SK-N-SH treated with all-trans-retinoic acid at 6 μM for 48 hours (cell line): ENCODE measurements at regions not wholly inside any gene's neighbourhood (a gene's known extent, or its start where the extent isn't known, plus 50 kb on each side); places are given as distances from the start of the nearest gene placed in this dataset.

Experiments
- ATAC-seq: fragments of 200-7000 bp; cut with Tn5 transposase; 3 replicates; pipeline ENCODE4 v1.9.1; 2020; ENCODE audit warnings: mild to moderate bottlenecking, moderate library complexity
- CREB5 ChIP-seq: fragments of 250-450 bp; sonication (Bioruptor Pico); IDR thresholded peaks from 2 replicates; pipeline ENCODE4 v1.5.1; 2020; ENCODE audit warnings: low read depth, mild to moderate bottlenecking, moderate library complexity
- CSDC2 ChIP-seq: fragments of 250-450 bp; sonication (Bioruptor Pico); IDR thresholded peaks from 2 replicates; pipeline ENCODE4 v1.5.0; 2020; ENCODE audit warnings: mild to moderate bottlenecking, moderate library complexity
- CSRNP3 ChIP-seq: fragments of 250-450 bp; sonication (Bioruptor Pico); IDR thresholded peaks from 2 replicates; pipeline ENCODE4 v1.5.1; 2021; ENCODE audit warnings: mild to moderate bottlenecking, moderate library complexity
- ESRRG ChIP-seq: fragments of 250-450 bp; sonication (Bioruptor Pico); IDR thresholded peaks from 2 replicates; pipeline ENCODE4 v1.6.1; 2021; ENCODE audit warnings: mild to moderate bottlenecking
- GLIS3 ChIP-seq: fragments of 250-450 bp; sonication (Bioruptor Pico); IDR thresholded peaks from 2 replicates; pipeline ENCODE4 v1.5.0; 2020; ENCODE audit warnings: mild to moderate bottlenecking, moderate library complexity
- ISL1 ChIP-seq: fragments of 250-450 bp; sonication (Bioruptor Pico); IDR thresholded peaks from 2 replicates; pipeline ENCODE4 v2.1.2; 2022; ENCODE audit warnings: mild to moderate bottlenecking, moderate library complexity
- PATZ1 ChIP-seq: fragments of 250-450 bp; sonication (Bioruptor Pico); IDR thresholded peaks from 2 replicates; pipeline ENCODE4 v1.8.0; 2020; ENCODE audit warnings: mild to moderate bottlenecking, moderate library complexity, borderline replicate concordance
- POU6F1 ChIP-seq: fragments of 250-450 bp; sonication (Bioruptor Pico); IDR thresholded peaks from 2 replicates; pipeline ENCODE4 v1.8.0; 2021; ENCODE audit warnings: low read depth, mild to moderate bottlenecking, moderate library complexity, borderline replicate concordance
- PPARA ChIP-seq: fragments of 250-450 bp; sonication (Bioruptor Pico); IDR thresholded peaks from 2 replicates; pipeline ENCODE4 v1.5.0; 2020; ENCODE audit warnings: mild to moderate bottlenecking, borderline replicate concordance
- RARB ChIP-seq: fragments of 250-450 bp; sonication (Bioruptor Pico); IDR thresholded peaks from 2 replicates; pipeline ENCODE4 v1.8.0; 2021; ENCODE audit warnings: mild to moderate bottlenecking, moderate library complexity
- SNAI2 ChIP-seq: fragments of 250-450 bp; sonication (Bioruptor Pico); IDR thresholded peaks from 2 replicates; pipeline ENCODE4 v1.5.0; 2020; ENCODE audit warnings: mild to moderate bottlenecking, moderate library complexity
- TOX ChIP-seq: fragments of 250-450 bp; sonication (Bioruptor Pico); IDR thresholded peaks from 2 replicates; pipeline ENCODE4 v1.8.0; 2021; ENCODE audit warnings: mild to moderate bottlenecking, moderate library complexity, borderline replicate concordance
- TSHZ2 ChIP-seq: fragments of 250-450 bp; sonication (Bioruptor Pico); IDR thresholded peaks from 2 replicates; pipeline ENCODE4 v1.5.0; 2020; ENCODE audit warnings: mild to moderate bottlenecking, moderate library complexity
- ZC3H10 ChIP-seq: fragments of 250-450 bp; sonication (Bioruptor Pico); IDR thresholded peaks from 2 replicates; pipeline ENCODE4 v1.5.1; 2021; ENCODE audit warnings: mild to moderate bottlenecking, moderate library complexity
- ZFP3 ChIP-seq: fragments of 250-450 bp; sonication (Bioruptor Pico); IDR thresholded peaks from 2 replicates; pipeline ENCODE4 v1.5.0; 2020; ENCODE audit warnings: mild to moderate bottlenecking, moderate library complexity
- ZNF565 ChIP-seq: fragments of 450-650 bp; formaldehyde crosslinking; conservative IDR thresholded peaks from 2 replicates; pipeline ENCODE4 v1.5.0; 2020; ENCODE audit warnings: low read depth, mild to moderate bottlenecking, moderate library complexity
- ZNF70 ChIP-seq: fragments of 450-650 bp; formaldehyde crosslinking; IDR thresholded peaks from 2 replicates; pipeline ENCODE4 v1.5.0; 2020; ENCODE audit warnings: mild to moderate bottlenecking, moderate library complexity
- ZNF8 ChIP-seq: fragments of 450-650 bp; formaldehyde crosslinking; IDR thresholded peaks from 2 replicates; pipeline ENCODE4 v1.5.0; 2020; ENCODE audit warnings: mild to moderate bottlenecking, moderate library complexity

- TF ChIP-seq CSDC2 (CRISPR knock-in tag) (no peak), TOX (CRISPR knock-in tag) (no peak), ZNF8 (CRISPR knock-in tag) (no peak), RARB (no peak), POU6F1 (no peak), ZNF70 (CRISPR knock-in tag) (no peak), TSHZ2 (no peak), CREB5 (CRISPR knock-in tag) (no peak), GLIS3 (CRISPR knock-in tag) (no peak), CSRNP3 (no peak), PATZ1 (CRISPR knock-in tag) (no peak), ESRRG (no peak), ZNF565 (CRISPR knock-in tag) (no peak), ZC3H10 (CRISPR knock-in tag) (no peak), PPARA (CRISPR knock-in tag) (no peak), ISL1 (CRISPR knock-in tag) (no peak), SNAI2 (no peak), ZFP3 (CRISPR knock-in tag) (no peak)
- TF ChIP-seq, all 23 proteins: peak for 0
- ATAC-seq, result no peak
These were observed 277.5 kb upstream of the ADAMTS5 start for GRCh38 chr21:27244352-27244751.

GRCh38 chr21:27240839-27241238 lies 274.0 kb upstream of the ADAMTS5 start:
- TF ChIP-seq ISL1 (CRISPR knock-in tag) (peak; percentile 39; the same call in 1 of the 2 replicates), ZC3H10 (CRISPR knock-in tag) (no peak), GLIS3 (CRISPR knock-in tag) (no peak)
- no peak for ATAC-seq

GRCh38 chr21:27233514-27234115 lies 266.7 kb upstream of the ADAMTS5 start:
- TF ChIP-seq CREB5 (CRISPR knock-in tag), result no peak
- TF ChIP-seq TSHZ2, result no peak
- no peak for TF ChIP-seq ZFP3 (CRISPR knock-in tag)
- TF ChIP-seq SNAI2, result no peak
- TF ChIP-seq ZC3H10 (CRISPR knock-in tag), result no peak
- TF ChIP-seq TOX (CRISPR knock-in tag), result no peak
- ATAC-seq, result no peak
